ENCODE measurements at regions not wholly inside any gene's neighbourhood (a gene's known extent, or its start where the extent isn't known, plus 50 kb on each side); places are given as distances from the start of the nearest gene placed in this dataset.

DNA sequence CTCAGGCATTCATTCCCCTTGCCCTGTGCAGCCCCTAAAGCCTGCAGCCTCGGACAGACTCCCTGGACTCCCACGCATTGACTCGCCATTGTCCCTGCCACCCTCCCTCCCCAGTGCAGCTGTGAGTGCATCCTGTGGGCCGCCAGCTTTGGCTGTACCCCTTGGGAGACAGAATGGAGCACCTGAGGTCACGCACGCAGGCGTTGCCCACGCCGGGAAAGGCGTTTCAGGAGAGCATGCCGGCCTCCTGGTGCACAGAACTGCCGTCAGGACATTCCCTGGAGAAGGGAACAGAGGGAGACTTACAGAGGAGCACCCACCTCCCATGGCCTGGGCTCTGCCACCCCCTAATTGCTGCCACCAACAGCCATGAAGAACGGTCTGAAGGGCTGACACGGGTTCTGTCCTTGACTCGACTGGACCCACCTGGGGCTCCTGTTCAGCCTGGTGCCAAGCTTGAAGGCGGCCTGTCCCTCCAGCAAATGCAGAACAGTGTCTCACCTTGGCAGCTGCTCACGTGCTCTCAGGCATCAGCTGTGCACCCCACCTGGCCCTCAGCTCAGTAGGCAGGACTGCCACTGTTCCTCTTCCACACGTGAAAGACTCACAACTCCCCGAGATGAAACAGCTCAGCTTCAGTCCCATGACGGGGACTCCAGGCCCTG lies 503.8 kb downstream of the BRD1 start:
- no peak overlapping the region for H3K9ac ChIP-seq (ENCODE audit: insufficient read depth, low read depth, low read length)
- H3K9me3 ChIP-seq (ENCODE audit: low read length) = peaks cover 10% of the 10 kb centered on the region; the same call in 1 of the 2 replicates
- in situ Hi-C loops (cut with HindIII; ENCODE audit: extremely low pct_ligation_motif_present, low pct_unique_long_range_greater_than_20kb) = loop anchor here (25.0 kb wide), 1 partner anchor 762 kb away; no protein-coding TSS in a partner anchor
- H3K27me3 ChIP-seq (ENCODE audit: control insufficient read depth in 1 of 2, insufficient read depth in 2 of 2, low read length in 2 of 2) = peaks cover 7 to 26% of the 10 kb centered on the region in 2 experiments; a peak in 3 of 5 replicates
- no TSS peak for BruUV-seq (replicated peaks)
- no peak overlapping the region for H3K27ac ChIP-seq (ENCODE audit: extremely low read length, insufficient read depth, low read length)
- no peak for DNase-seq (ENCODE audit: low spot score)
- no peak for FAIRE-seq
- no peak overlapping the region for H3K4me3 ChIP-seq (replicated peaks in 1 of 3; ENCODE audit: insufficient read depth in 1 of 3, low read depth in 2 of 3, low read length in 3 of 3)
- ATAC-seq = no peak
- H2AFZ ChIP-seq (ENCODE audit: low read length) = no peak overlapping the region
- ChIA-PET POLR2A (no interaction called here), CTCF (ENCODE audit: low intra/inter-chr PET ratio, low total read pairs) (no interaction called here)
- H3K79me2 ChIP-seq (ENCODE audit: insufficient read depth, low read length) = no peaks in the 10 kb centered on the region
- H3K4me1 ChIP-seq (ENCODE audit: insufficient read depth, low read length) = no peaks in the 10 kb centered on the region
- 17% methylated on average over 13 of the region's 20 CpGs for WGBS (ENCODE audit: low lambda C conversion rate)
- TF ChIP-seq, protein P1, sequence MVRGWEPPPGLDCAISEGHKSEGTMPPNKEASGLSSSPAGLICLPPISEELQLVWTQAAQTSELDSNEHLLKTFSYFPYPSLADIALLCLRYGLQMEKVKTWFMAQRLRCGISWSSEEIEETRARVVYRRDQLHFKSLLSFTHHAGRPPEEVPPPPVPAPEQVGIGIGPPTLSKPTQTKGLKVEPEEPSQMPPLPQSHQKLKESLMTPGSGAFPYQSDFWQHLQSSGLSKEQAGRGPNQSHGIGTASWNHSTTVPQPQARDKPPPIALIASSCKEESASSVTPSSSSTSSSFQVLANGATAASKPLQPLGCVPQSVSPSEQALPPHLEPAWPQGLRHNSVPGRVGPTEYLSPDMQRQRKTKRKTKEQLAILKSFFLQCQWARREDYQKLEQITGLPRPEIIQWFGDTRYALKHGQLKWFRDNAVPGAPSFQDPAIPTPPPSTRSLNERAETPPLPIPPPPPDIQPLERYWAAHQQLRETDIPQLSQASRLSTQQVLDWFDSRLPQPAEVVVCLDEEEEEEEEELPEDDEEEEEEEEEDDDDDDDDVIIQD (CRISPR knock-in tag; IDR thresholded peaks at IDR 0.05; ENCODE audit: low read depth) = no peak
- TF ChIP-seq ZNF558 (CRISPR knock-in tag; IDR thresholded peaks at IDR 0.05; ENCODE audit: borderline replicate concordance) (no peak), ZNF530 (CRISPR knock-in tag; IDR thresholded peaks at IDR 0.05; ENCODE audit: low read depth) (no peak), ZNF451 (CRISPR knock-in tag; IDR thresholded peaks at IDR 0.05) (no peak)
- TF ChIP-seq, protein P2, sequence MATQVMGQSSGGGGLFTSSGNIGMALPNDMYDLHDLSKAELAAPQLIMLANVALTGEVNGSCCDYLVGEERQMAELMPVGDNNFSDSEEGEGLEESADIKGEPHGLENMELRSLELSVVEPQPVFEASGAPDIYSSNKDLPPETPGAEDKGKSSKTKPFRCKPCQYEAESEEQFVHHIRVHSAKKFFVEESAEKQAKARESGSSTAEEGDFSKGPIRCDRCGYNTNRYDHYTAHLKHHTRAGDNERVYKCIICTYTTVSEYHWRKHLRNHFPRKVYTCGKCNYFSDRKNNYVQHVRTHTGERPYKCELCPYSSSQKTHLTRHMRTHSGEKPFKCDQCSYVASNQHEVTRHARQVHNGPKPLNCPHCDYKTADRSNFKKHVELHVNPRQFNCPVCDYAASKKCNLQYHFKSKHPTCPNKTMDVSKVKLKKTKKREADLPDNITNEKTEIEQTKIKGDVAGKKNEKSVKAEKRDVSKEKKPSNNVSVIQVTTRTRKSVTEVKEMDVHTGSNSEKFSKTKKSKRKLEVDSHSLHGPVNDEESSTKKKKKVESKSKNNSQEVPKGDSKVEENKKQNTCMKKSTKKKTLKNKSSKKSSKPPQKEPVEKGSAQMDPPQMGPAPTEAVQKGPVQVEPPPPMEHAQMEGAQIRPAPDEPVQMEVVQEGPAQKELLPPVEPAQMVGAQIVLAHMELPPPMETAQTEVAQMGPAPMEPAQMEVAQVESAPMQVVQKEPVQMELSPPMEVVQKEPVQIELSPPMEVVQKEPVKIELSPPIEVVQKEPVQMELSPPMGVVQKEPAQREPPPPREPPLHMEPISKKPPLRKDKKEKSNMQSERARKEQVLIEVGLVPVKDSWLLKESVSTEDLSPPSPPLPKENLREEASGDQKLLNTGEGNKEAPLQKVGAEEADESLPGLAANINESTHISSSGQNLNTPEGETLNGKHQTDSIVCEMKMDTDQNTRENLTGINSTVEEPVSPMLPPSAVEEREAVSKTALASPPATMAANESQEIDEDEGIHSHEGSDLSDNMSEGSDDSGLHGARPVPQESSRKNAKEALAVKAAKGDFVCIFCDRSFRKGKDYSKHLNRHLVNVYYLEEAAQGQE (IDR thresholded peaks at IDR 0.05; ENCODE audit: borderline replicate concordance in 1 of 2, low read depth in 1 of 2, low read length in 2 of 2) = no peak
- intact Hi-C loops (cut with micrococcal nuclease; ENCODE audit: unreplicated experiment) = no loop called here
- no peaks in the 10 kb centered on the region for H4K20me1 ChIP-seq (ENCODE audit: insufficient read depth, low read length)
- no peak overlapping the region for H3K4me2 ChIP-seq (ENCODE audit: low read depth, low read length)
- no peaks in the 10 kb centered on the region for H3K36me3 ChIP-seq (replicated peaks in 1 of 2; ENCODE audit: control insufficient read depth in 1 of 2, insufficient read depth in 2 of 2, low read length in 2 of 2)

Data from HepG2 (cell line).